ENCODE measurements at regions not wholly inside any gene's neighbourhood (a gene's known extent, or its start where the extent isn't known, plus 50 kb on each side); places are given as distances from the start of the nearest gene placed in this dataset.

DNA sequence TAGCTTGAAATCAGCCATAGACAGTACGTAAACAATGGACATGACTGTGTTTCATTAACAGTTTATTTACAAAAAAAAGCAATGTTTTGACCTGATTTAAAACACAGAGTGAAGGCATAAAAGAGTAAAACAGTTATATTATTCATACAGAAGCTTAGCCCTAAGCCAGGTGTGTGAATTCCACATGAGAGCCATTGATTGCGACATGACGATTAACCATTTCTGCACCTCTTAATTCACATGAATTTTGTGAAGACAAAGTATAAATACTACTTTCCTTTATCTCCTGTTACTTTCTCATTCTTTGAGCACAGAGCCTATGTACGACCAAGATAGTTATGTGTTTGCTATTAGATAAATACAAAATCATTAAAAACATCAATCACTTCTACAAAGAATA lies 55.0 kb upstream of the MAGEB18 start:
- Histone ChIP-seq H3K14ac (replicated peaks; ENCODE audit: low read depth, low read length) (no peak overlapping the region), H4K20me1 (ENCODE audit: insufficient read depth, low read length) (no peaks in the 10 kb centered on the region), H2AK5ac (ENCODE audit: low read depth, low read length) (no peak overlapping the region), H2BK120ac (ENCODE audit: low read depth, low read length) (no peak overlapping the region), H3K79me1 (ENCODE audit: low read depth in 1 of 2, low read length in 2 of 2) (no peaks in the 10 kb centered on the region), H3K4me2 (ENCODE audit: low read depth, low read length) (no peak overlapping the region), H2BK15ac (ENCODE audit: low read depth, low read length) (no peak overlapping the region), H3K4me3 (ENCODE audit: insufficient read depth, low read depth, low read length) (no peak overlapping the region), H3K9me3 (ENCODE audit: control insufficient read depth, insufficient read depth, low read length) (no peaks in the 10 kb centered on the region), H3K4me1 (ENCODE audit: control insufficient read depth, insufficient read depth, low read length) (no peaks in the 10 kb centered on the region), H4K91ac (ENCODE audit: insufficient read depth, low read depth, low read length) (no peak overlapping the region), H3K36me3 (ENCODE audit: control insufficient read depth, insufficient read depth, low read length) (no peaks in the 10 kb centered on the region), H3K56ac (ENCODE audit: extremely low read depth, insufficient read depth, low read length) (no peak overlapping the region), H3K9me1 (ENCODE audit: insufficient read depth, low read length) (no peaks in the 10 kb centered on the region), H3K27me3 (ENCODE audit: control insufficient read depth, insufficient read depth, low read length) (no peaks in the 10 kb centered on the region), H2BK5ac (ENCODE audit: low read depth, low read length, poor library complexity, severe bottlenecking) (no peak overlapping the region), H3K27ac (ENCODE audit: insufficient read depth, low read length) (no peak overlapping the region), H4K8ac (ENCODE audit: low read depth in 2 of 2, low read length in 2 of 2) (no peak overlapping the region), H4K5ac (ENCODE audit: low read depth, low read length) (no peak overlapping the region), H2AK9ac (replicated peaks; ENCODE audit: low read depth, low read length, poor library complexity) (no peak overlapping the region), H2BK20ac (ENCODE audit: low read depth, low read length) (no peak overlapping the region), H3K9ac (ENCODE audit: low read depth, low read length) (no peak overlapping the region), H3K18ac (ENCODE audit: low read depth, low read length) (no peak overlapping the region), H2AFZ (replicated peaks; ENCODE audit: low read length, poor library complexity) (no peak overlapping the region), H3K23ac (ENCODE audit: low read depth, low read length) (no peak overlapping the region), H3K4ac (ENCODE audit: low read depth, low read length) (no peak overlapping the region)
- in situ Hi-C loops (cut with MboI; ENCODE audit: low sequenced_read_pairs) (no loop called here), dilution Hi-C loops (cut with HindIII; ENCODE audit: low sequenced_read_pairs, unreplicated experiment) (no loop called here), intact Hi-C loops (cut with micrococcal nuclease) (no loop called here)
- no TSS peak for BruUV-seq (replicated peaks)
- no CpG with 5 or more reads among the region's 4 CpGs for WGBS, 2 experiments (ENCODE audit: extremely low coverage in 2 of 2, insufficient read length in 1 of 2)
- ChIA-PET POLR2A (ENCODE audit: unreplicated experiment) (no interaction called here), CTCF (no interaction called here)
- ATAC-seq (ENCODE audit: low read depth) (no peak), DNase-seq (no peak)
- TF ChIP-seq CEBPB (IDR thresholded peaks at IDR 0.05; ENCODE audit: low read depth, low read length) (peak; percentile 61), BHLHE40 (IDR thresholded peaks at IDR 0.05; ENCODE audit: low read depth, low read length) (no peak)

Measured in IMR-90 (cell line).